ENCODE measurements at regions not wholly inside any gene's neighbourhood (a gene's known extent, or its start where the extent isn't known, plus 50 kb on each side); places are given as distances from the start of the nearest gene placed in this dataset.

DNA sequence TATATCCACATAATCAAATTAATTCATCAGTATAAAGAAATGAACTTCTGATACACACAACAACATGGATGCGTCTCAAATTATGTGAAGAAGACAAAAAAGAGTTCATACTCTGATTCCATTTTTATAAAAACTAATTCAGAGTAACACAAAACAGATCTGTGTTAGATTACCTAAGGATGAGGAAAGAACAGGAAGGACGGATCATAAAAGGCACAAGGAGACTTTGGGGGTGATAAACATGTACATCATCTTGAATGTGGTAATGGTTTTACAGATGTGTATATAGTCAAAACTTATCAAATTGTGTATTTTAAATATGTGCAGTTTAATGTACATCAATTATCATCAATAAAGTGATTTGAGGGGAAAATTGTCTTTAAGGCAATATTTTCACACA, 59.9 kb upstream of the DOCK9 start:
- Mint-ChIP-seq H3K4me1 (ENCODE audit: insufficient read depth, unreplicated experiment) (peaks cover 11% of the 10 kb centered on the region), H3K9me3 (ENCODE audit: unreplicated experiment) (no peaks in the 10 kb centered on the region), H3K27me3 (ENCODE audit: insufficient read depth, unreplicated experiment) (no peaks in the 10 kb centered on the region), H3K27ac (ENCODE audit: low read depth, unreplicated experiment) (no peak overlapping the region), H3K36me3 (ENCODE audit: insufficient read depth, unreplicated experiment) (peaks cover 6% of the 10 kb centered on the region), H3K4me3 (ENCODE audit: unreplicated experiment) (no peak overlapping the region)
- DNase-seq (ENCODE audit: unreplicated experiment) = no peak
- POLR2A ChIA-PET = interaction anchor here (1.5 kb wide), 1 partner anchor 49 kb away, joined by 4 read pairs; no protein-coding TSS in a partner anchor
- intact Hi-C loops (cut with micrococcal nuclease) = no loop called here
- CTCF ChIA-PET = interaction anchor here (0.6 to 1.2 kb wide), 2 partner anchors 13 to 55 kb away, joined by 3 to 4 read pairs; no protein-coding TSS in a partner anchor
- no TSS peak for BruUV-seq (replicated peaks)
- TF ChIP-seq, protein P1, sequence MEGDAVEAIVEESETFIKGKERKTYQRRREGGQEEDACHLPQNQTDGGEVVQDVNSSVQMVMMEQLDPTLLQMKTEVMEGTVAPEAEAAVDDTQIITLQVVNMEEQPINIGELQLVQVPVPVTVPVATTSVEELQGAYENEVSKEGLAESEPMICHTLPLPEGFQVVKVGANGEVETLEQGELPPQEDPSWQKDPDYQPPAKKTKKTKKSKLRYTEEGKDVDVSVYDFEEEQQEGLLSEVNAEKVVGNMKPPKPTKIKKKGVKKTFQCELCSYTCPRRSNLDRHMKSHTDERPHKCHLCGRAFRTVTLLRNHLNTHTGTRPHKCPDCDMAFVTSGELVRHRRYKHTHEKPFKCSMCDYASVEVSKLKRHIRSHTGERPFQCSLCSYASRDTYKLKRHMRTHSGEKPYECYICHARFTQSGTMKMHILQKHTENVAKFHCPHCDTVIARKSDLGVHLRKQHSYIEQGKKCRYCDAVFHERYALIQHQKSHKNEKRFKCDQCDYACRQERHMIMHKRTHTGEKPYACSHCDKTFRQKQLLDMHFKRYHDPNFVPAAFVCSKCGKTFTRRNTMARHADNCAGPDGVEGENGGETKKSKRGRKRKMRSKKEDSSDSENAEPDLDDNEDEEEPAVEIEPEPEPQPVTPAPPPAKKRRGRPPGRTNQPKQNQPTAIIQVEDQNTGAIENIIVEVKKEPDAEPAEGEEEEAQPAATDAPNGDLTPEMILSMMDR (IDR thresholded peaks at IDR 0.05; ENCODE audit: unreplicated experiment) = no peak

DNA sequence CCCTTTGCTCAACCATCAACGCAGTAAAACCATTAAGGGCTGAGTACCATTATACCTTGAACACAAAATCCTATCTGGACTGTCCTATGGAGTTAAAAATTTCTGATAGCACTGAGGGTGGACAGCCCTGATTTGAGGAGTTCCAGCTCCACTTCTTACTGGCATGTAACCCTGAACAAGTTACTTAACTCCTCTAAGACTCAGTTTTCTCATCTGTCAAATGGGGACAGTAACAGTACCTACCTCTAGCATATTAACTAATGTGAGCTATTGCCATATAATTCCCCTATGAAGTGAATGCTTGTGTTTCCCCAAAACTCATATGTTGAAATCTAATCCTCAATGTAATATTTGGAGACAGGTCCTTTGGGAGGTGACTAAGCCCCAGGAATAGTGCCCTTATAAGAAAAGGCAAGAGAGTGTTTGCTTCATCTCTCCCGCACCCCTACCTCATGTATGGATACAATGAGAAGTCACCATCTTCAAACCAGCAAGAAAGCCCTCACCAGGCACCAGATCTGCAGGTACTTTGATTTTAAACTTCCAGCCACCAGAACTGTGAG, 61.9 kb upstream of the DOCK9 start:
- Mint-ChIP-seq H3K4me3 (ENCODE audit: unreplicated experiment) (no peak overlapping the region), H3K9me3 (ENCODE audit: unreplicated experiment) (no peaks in the 10 kb centered on the region), H3K4me1 (ENCODE audit: insufficient read depth, unreplicated experiment) (peaks cover 14% of the 10 kb centered on the region), H3K27me3 (ENCODE audit: insufficient read depth, unreplicated experiment) (no peaks in the 10 kb centered on the region), H3K27ac (ENCODE audit: low read depth, unreplicated experiment) (no peak overlapping the region), H3K36me3 (ENCODE audit: insufficient read depth, unreplicated experiment) (no peaks in the 10 kb centered on the region)
- POLR2A ChIA-PET = no interaction called here
- CTCF ChIA-PET = interaction anchor here (0.7 to 0.8 kb wide), 2 partner anchors 226 to 230 kb away, joined by 3 read pairs; no protein-coding TSS in a partner anchor
- intact Hi-C loops (cut with micrococcal nuclease) = no loop called here
- TF ChIP-seq, protein P1 (IDR thresholded peaks at IDR 0.05; ENCODE audit: unreplicated experiment) = no peak
- no peak for DNase-seq (ENCODE audit: unreplicated experiment)
- no TSS peak for BruUV-seq (replicated peaks)

DNA sequence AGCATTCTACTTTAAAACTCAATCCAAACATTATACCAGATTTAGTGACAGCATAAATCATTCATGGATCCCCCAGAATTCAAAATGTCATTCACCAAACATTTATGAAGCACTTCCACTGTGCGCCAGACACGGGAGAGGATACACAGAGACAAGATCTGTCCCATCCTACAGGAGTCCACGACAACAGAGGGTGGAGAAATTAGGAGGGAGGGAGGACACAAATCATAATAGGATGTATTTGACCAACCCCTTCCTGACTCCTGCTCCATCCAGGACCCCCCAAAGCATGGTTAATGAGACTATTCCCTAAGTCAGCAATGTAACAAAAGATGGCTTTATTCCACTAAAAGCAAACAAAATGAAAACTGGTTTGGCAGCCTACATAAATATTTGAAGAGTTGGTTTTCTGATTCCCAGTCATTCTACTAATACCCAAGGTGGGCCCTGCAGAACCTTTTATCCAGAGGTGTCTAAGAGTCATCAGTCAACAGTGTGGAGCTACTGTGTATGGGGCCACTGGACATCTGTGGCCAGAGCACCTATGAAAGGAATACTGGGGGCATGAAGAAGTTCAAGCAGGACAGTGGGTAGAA, 62.8 kb upstream of the DOCK9 start:
- intact Hi-C loops (cut with micrococcal nuclease) = no loop called here
- CTCF ChIA-PET = no interaction called here
- H3K4me1 Mint-ChIP-seq (ENCODE audit: insufficient read depth, unreplicated experiment) = peaks cover 20% of the 10 kb centered on the region
- POLR2A ChIA-PET = interaction anchor here (0.9 kb wide), 1 partner anchor 9 kb away, joined by 3 read pairs; no protein-coding TSS in a partner anchor
- H3K36me3 Mint-ChIP-seq (ENCODE audit: insufficient read depth, unreplicated experiment) = no peaks in the 10 kb centered on the region
- no peaks in the 10 kb centered on the region for H3K27me3 Mint-ChIP-seq (ENCODE audit: insufficient read depth, unreplicated experiment)
- no peak overlapping the region for H3K27ac Mint-ChIP-seq (ENCODE audit: low read depth, unreplicated experiment)
- DNase-seq (ENCODE audit: unreplicated experiment) = no peak
- H3K4me3 Mint-ChIP-seq (ENCODE audit: unreplicated experiment) = no peak overlapping the region
- no TSS peak for BruUV-seq (replicated peaks)
- TF ChIP-seq, protein P1 (IDR thresholded peaks at IDR 0.05; ENCODE audit: unreplicated experiment) = no peak
- no peaks in the 10 kb centered on the region for H3K9me3 Mint-ChIP-seq (ENCODE audit: unreplicated experiment)

DNA sequence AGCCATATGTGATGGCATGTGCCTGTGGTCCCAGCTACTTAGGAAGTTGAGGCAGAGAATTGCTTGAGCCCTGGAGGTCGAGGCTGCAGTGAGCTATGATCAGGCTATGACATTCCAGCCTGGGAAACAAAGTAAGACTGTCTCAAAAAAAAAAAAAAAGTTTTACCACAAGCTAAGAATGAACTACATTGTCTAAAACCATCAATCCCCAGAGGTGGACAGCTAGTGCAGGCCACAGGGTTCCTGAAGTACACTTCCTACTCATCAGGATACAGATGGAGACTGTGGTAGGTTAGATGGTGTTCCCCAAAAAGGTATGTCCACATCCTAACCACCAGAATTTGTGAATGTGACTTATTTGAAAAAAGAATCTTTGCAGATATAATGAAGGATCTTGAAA, 63.5 kb upstream of the DOCK9 start:
- TF ChIP-seq, protein P1 (IDR thresholded peaks at IDR 0.05; ENCODE audit: unreplicated experiment) = no peak
- no peaks in the 10 kb centered on the region for H3K36me3 Mint-ChIP-seq (ENCODE audit: insufficient read depth, unreplicated experiment)
- H3K4me3 Mint-ChIP-seq (ENCODE audit: unreplicated experiment) = no peak overlapping the region
- no peaks in the 10 kb centered on the region for H3K9me3 Mint-ChIP-seq (ENCODE audit: unreplicated experiment)
- ChIA-PET CTCF (no interaction called here), POLR2A (interaction anchor here (0.9 kb wide), 1 partner anchor 9 kb away, joined by 3 read pairs; no protein-coding TSS in a partner anchor)
- DNase-seq (ENCODE audit: unreplicated experiment) = no peak
- H3K27me3 Mint-ChIP-seq (ENCODE audit: insufficient read depth, unreplicated experiment) = no peaks in the 10 kb centered on the region
- peaks cover 25% of the 10 kb centered on the region for H3K4me1 Mint-ChIP-seq (ENCODE audit: insufficient read depth, unreplicated experiment)
- BruUV-seq (replicated peaks) = no TSS peak
- H3K27ac Mint-ChIP-seq (ENCODE audit: low read depth, unreplicated experiment) = no peak overlapping the region
- intact Hi-C loops (cut with micrococcal nuclease) = no loop called here

Data from MCF 10A (cell line).